Adipocyte (in vitro differentiated cells): ENCODE measurements at regions not wholly inside any gene's neighbourhood (a gene's known extent, or its start where the extent isn't known, plus 50 kb on each side); places are given as distances from the start of the nearest gene placed in this dataset.

Experiments
- DNase-seq: peaks from one replicate; pipeline ENCODE4 v3.0.0-alpha.2; 2015; ENCODE audit warnings: low read depth
- H3K27me3 ChIP-seq: replicated peaks from 2 replicates; pipeline ENCODE4 v1.7.0; 2013; ENCODE audit warnings: mild to moderate bottlenecking, low read length, moderate library complexity; ENCODE audit not compliant: control insufficient read depth, insufficient read depth
- H3K36me3 ChIP-seq: 2 replicates; pipeline ENCODE4 v1.7.0; 2013; ENCODE audit warnings: low read length, mild to moderate bottlenecking, moderate library complexity; ENCODE audit not compliant: control insufficient read depth, insufficient read depth, severe bottlenecking
- H3K4me1 ChIP-seq: 2 replicates; pipeline ENCODE4 v1.7.0; 2013; ENCODE audit warnings: mild to moderate bottlenecking, low read length, moderate library complexity; ENCODE audit not compliant: control insufficient read depth, insufficient read depth
- H3K4me3 ChIP-seq: 2 replicates; pipeline ENCODE4 v1.7.0; 2013; ENCODE audit warnings: mild to moderate bottlenecking, low read length, moderate library complexity
- H3K9ac ChIP-seq: 2 replicates; pipeline ENCODE4 v1.7.0; 2013; ENCODE audit warnings: mild to moderate bottlenecking, low read length, moderate library complexity
- H3K9me3 ChIP-seq: 2 replicates; pipeline ENCODE4 v1.7.0; 2013; ENCODE audit warnings: mild to moderate bottlenecking, low read length, moderate library complexity; ENCODE audit not compliant: control insufficient read depth

DNA sequence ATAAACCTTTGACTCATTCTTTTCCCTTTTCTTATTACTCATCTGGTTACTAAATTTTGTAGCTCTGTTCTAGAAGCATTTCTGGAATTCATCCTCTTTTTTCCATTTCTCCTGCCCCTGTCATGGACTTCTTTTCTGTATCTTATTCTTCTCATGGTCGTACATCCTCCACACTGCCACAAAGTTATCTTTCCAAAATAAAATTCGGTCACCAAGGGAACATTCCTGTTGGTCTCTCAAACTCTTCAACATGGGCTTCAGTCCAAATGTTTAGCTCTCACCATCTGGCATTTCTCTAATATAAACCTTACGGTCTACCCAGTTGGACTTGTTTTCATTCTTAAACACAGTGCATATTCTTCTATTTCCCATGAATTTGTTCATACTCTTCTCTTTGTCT, 428.8 kb upstream of the ID4 start:
- H3K9ac ChIP-seq, result no peak overlapping the region
- no peak overlapping the region for H3K4me3 ChIP-seq
- peaks cover 27% of the 10 kb centered on the region for H3K9me3 ChIP-seq
- DNase-seq, result peak; percentile 9
- peaks cover 2% of the 10 kb centered on the region for H3K4me1 ChIP-seq
- H3K36me3 ChIP-seq, result no peaks in the 10 kb centered on the region
- no peaks in the 10 kb centered on the region for H3K27me3 ChIP-seq

DNA sequence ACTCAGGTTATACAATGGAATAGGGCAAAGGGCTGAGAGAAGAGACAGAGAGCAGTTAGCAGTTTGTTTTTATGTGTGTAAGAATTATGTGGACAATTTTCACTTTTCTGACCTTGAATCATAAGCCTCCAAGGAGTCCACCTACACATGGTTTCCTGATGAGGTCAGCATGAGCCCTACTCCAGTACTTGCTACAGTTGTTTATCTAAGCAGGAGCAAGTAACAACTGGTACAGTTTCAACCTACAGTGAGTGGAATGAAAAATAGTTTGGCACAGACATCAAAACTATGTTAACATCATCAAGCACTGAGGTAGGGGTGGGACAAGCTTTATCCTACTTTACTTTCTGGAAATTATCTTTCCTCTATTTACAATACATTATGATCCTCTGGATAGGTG, 426.7 kb upstream of the ID4 start:
- Histone ChIP-seq H3K9me3 (peaks cover 6% of the 10 kb centered on the region), H3K9ac (no peak overlapping the region), H3K4me1 (peaks cover 8% of the 10 kb centered on the region), H3K27me3 (no peaks in the 10 kb centered on the region), H3K36me3 (no peaks in the 10 kb centered on the region), H3K4me3 (no peak overlapping the region)
- peak; percentile 28 for DNase-seq

DNA sequence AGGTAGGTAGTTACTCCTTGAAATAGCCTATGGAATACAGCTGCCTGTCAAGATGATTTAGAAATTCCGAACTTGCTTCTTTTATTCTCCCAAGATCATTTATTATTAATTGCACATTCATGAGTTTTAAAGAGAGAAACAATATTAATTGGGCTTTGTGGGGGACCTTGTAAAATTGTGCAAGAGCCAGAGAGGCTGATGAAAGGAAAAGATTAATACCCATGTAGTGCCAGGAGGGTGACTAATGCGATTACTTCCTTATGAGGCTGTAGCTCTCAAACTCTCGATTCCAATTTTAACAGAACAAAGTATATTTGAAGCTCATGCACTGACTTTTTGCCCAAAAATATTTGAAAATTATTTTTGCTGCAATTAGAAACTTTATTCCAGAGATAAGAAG, 423.8 kb upstream of the ID4 start:
- DNase-seq, result no peak
- no peaks in the 10 kb centered on the region for H3K27me3 ChIP-seq
- H3K9me3 ChIP-seq, result peaks cover 7% of the 10 kb centered on the region
- no peak overlapping the region for H3K9ac ChIP-seq
- no peak overlapping the region for H3K4me3 ChIP-seq
- H3K36me3 ChIP-seq, result no peaks in the 10 kb centered on the region
- peaks cover 8% of the 10 kb centered on the region for H3K4me1 ChIP-seq

DNA sequence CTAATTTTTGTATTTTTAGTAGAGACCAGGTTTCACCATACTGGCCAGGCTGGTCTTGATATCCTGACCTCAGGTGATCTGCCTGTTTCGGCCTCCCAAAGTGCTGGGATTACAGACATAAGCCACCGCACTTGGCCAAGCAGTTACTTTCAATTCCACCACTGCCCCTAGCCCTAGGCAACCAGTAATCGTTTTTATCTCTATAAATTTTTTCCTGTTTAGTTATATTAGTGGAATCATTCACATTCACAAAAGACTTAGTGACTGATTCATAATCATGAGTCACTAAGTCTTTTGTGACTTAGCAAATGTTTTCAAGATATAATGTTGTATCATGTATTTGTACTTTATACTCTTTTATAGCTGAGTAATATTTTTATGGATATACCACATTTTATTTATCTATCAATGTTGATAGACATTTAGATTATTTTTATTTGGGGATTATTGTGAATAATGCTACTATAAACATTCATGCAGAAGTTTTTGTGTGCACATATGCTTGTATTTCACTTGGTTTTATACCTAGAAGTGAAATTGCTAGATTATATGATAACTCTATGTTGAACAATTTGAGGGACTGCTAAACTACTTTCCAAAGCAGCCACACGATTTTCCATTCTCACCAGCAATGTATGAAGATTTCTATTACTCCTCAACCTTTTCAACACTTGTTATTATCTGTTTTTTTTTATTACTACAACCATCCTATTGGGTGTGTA, 421.4 kb upstream of the ID4 start:
- H3K9me3 ChIP-seq, result peaks cover 7% of the 10 kb centered on the region
- no peaks in the 10 kb centered on the region for H3K27me3 ChIP-seq
- H3K4me3 ChIP-seq, result no peak overlapping the region
- H3K9ac ChIP-seq, result no peak overlapping the region
- DNase-seq, result peak; percentile 38
- H3K36me3 ChIP-seq, result no peaks in the 10 kb centered on the region
- peaks cover 8% of the 10 kb centered on the region for H3K4me1 ChIP-seq

DNA sequence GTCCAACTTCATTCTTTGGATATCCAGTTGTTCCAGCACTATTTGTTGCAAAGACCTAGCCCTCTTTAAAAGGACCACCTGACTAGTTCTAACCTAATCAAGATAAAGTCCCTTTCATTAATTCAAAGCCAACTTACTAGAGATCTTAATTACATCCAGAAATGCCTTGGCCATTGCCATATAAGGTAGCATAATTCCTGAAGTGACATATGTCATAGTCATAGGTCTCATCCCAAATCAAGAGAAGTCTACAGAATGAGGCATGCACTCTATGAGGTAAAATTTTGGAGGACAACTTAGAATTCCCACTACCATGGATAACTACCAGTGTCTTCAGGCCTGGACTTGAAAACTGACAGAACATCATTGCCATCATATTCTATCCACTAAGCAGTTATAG, 420.4 kb upstream of the ID4 start:
- no peaks in the 10 kb centered on the region for H3K36me3 ChIP-seq
- H3K9me3 ChIP-seq, result peaks cover 7% of the 10 kb centered on the region
- H3K4me3 ChIP-seq, result no peak overlapping the region
- H3K9ac ChIP-seq, result no peak overlapping the region
- DNase-seq, result no peak
- no peaks in the 10 kb centered on the region for H3K27me3 ChIP-seq
- peaks cover 8% of the 10 kb centered on the region for H3K4me1 ChIP-seq

DNA sequence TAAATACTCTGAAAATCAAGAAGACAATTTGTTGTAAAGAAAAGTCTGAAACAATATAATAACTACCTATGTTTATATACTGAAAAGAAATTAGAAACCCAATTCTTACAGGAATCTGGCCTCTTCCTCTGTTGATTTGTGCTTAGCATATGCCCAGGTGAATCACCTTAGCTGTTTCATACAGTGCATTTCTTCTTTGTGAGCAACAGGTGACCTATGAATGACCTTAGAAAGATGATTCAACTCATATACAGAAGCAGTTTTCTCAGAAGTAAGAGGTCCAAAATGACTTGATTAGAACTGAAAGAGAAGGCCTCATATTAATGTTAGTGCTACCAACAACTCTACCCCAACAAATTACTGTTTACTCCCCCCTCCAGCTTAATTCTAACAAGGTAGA, 419.5 kb upstream of the ID4 start:
- Histone ChIP-seq H3K4me3 (no peak overlapping the region), H3K9me3 (peaks cover 7% of the 10 kb centered on the region), H3K36me3 (no peaks in the 10 kb centered on the region), H3K27me3 (no peaks in the 10 kb centered on the region), H3K9ac (no peak overlapping the region), H3K4me1 (peaks cover 8% of the 10 kb centered on the region)
- no peak for DNase-seq

DNA sequence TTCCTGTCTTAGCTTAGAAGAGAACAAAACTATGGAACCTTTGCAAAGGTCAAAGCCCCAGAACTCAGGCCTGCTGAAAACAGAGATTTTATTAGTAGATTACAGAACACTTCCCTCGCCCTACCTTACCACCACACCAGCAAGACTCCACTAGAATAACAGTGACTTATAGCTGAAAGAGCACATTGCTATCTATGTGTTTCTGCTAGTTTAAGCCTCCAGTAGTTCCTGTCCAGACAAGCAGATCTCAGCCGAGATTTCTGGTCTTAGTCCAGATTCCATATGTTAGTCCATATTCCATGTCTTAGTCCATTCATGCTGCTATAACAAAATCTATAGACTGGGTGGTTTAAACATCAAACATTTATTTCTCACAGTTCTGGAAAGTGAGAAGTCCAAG, 412.3 kb upstream of the ID4 start:
- Histone ChIP-seq H3K9ac (no peak overlapping the region), H3K4me3 (no peak overlapping the region), H3K36me3 (no peaks in the 10 kb centered on the region), H3K27me3 (no peaks in the 10 kb centered on the region), H3K4me1 (no peaks in the 10 kb centered on the region), H3K9me3 (peaks cover 4% of the 10 kb centered on the region)
- DNase-seq, result no peak

DNA sequence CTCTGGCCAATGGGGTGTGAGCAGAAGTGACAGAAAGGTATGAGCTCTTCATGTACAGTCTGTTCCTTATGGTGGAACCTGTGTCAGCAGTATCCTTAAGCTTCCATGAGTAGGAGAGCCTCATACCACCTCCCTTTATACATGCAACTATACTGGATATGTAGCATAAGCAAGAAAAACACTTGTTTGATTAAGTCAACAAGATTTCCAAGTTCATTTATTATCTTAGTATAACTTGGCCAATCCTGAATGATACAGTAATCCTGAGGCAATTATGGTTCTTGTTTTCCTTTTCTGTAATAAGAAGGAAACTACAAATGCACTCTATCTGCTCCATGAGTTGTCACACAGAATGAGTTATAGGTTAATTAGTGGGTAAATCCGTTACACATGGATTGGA, 409.6 kb upstream of the ID4 start:
- H3K4me3 ChIP-seq, result no peak overlapping the region
- DNase-seq, result no peak
- H3K4me1 ChIP-seq, result no peaks in the 10 kb centered on the region

DNA sequence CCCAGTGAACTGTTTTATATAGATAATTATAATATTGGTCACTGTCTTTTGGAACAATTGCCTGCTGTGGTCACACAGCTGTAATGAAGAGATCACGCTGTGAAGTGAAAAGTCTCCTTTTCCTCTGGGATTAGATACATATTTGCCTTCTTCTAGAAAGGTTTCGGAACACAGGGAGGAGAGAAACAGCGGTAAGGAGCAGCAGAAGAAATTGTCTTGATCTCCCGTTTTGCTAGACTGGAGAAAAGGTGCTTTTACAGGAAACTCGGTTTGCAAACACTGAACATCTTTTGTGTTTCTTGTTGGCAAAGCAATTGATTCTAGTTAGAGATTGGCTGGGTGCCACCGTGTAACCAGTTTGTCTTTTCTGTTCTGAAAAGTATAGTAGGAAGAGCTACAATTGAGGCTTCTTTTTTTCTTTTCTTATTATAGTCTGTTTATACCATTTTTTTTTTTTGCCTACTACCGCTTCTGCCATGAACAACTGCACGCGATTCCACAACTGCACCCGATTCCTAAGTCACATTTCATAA, 404.1 kb upstream of the ID4 start:
- H3K9me3 ChIP-seq, result peaks cover 2% of the 10 kb centered on the region

More for the DNA sequence above, 409.6 kb upstream of the ID4 start:
- Histone ChIP-seq H3K27me3 (no peaks in the 10 kb centered on the region), H3K9me3 (peaks cover 4% of the 10 kb centered on the region), H3K9ac (no peak overlapping the region), H3K36me3 (no peaks in the 10 kb centered on the region)

DNA sequence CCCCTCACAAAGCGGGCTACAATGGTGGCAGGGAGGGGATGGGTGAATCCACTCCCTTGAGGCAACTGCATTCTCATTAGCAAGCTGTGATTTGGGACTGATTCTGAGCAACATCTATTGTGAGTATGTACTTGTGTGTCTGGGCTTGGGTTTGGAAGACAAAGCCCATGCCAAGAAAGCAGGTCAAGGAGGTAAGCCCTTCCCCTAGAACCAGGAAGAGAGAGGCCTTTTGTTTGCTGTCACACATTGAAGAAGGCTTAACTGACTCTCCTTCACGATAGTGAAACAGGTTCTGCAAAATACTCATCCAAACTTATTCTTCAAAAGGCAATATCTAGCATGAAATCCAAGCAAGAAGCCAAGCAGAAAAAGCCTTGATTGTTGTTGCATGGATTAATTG, 403.1 kb upstream of the ID4 start:
- Histone ChIP-seq H3K9ac (no peak overlapping the region), H3K4me3 (no peak overlapping the region), H3K4me1 (no peaks in the 10 kb centered on the region), H3K27me3 (no peaks in the 10 kb centered on the region), H3K36me3 (no peaks in the 10 kb centered on the region), H3K9me3 (no peaks in the 10 kb centered on the region)
- no peak for DNase-seq

More for the DNA sequence above, 404.1 kb upstream of the ID4 start:
- Histone ChIP-seq H3K9ac (no peak overlapping the region), H3K36me3 (no peaks in the 10 kb centered on the region), H3K27me3 (no peaks in the 10 kb centered on the region), H3K4me1 (no peaks in the 10 kb centered on the region), H3K4me3 (no peak overlapping the region)
- DNase-seq, result no peak

DNA sequence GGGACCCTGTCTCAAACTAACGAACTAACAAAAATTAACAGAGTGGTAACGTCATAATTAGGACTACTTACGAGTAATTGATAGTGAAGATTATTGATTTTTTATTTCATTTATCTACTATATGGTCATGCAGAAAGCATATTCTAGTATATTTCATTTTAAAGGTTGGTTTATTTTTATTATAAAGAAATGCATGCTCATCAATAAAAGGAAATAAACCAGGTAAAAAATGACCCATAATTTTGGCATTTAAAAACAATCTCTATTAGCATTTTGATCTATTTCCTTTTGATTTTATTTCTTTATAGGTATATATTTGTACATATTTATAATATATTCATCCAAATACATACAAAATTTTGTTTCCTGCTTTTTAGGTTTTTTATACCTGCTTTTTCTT, 401.4 kb upstream of the ID4 start:
- Histone ChIP-seq H3K27me3 (no peaks in the 10 kb centered on the region), H3K36me3 (no peaks in the 10 kb centered on the region), H3K9ac (no peak overlapping the region), H3K4me1 (no peaks in the 10 kb centered on the region), H3K9me3 (no peaks in the 10 kb centered on the region), H3K4me3 (no peak overlapping the region)
- DNase-seq, result no peak
